Breast epithelium (tissue), 3 donors: ENCODE measurements at regions not wholly inside any gene's neighbourhood (a gene's known extent, or its start where the extent isn't known, plus 50 kb on each side); places are given as distances from the start of the nearest gene placed in this dataset.

ENCODE experiments used
- CTCF ChIP-seq, 3 donors: fragments of 450-650 bp; IDR thresholded peaks; one replicate each; pipeline ENCODE4 v1.5.1; 2016 to 2017; ENCODE audit warnings: antibody characterized with exemption in 3 of 3, mild to moderate bottlenecking in 3 of 3, moderate library complexity in 3 of 3
- POLR2A ChIP-seq: fragments of 450-650 bp; IDR thresholded peaks from one replicate; pipeline ENCODE4 v1.6.1; 2016; ENCODE audit warnings: antibody characterized with exemption, mild to moderate bottlenecking, moderate library complexity

GRCh38 chr7:46606761-46607160 lies 685.7 kb upstream of the IGFBP3 start:
- TF ChIP-seq CTCF (IDR thresholded peaks at IDR 0.05), result no peak
- TF ChIP-seq POLR2A, result no peak
